GM20431 (cell line): ENCODE measurements at regions not wholly inside any gene's neighbourhood (a gene's known extent, or its start where the extent isn't known, plus 50 kb on each side); places are given as distances from the start of the nearest gene placed in this dataset.

Source experiments
- in situ Hi-C: fragments of 300-500 bp; cut with MseI, MboI; formaldehyde crosslinking; loops from one replicate; pipeline ENCODE4 v1.15.0; 2020; ENCODE audit warnings: low sequenced_read_pairs; ENCODE audit not compliant: unreplicated experiment

- in situ Hi-C loops: no loop called here
These were observed 531.8 kb downstream of the UTRN start for GRCh38 chr6:144816936-144817335.

DNA sequence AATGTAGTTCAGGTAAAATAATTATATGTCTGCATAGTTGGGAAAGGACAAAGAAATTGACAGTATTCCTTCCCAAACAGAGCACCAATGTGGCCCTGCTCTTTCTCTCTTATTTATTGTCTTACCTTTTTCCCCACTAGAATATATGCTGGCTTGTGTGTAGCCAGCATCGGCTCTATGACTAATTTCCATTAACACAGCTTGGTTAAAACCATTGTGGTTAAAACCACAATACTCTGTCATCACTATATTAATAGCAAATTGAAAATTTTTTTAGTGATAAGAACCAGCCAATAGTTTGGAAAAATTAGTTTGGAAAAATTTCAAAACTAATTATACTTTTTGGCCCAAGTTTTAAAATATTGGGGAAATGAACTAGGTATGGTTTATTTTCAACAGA is 535.1 kb downstream of the UTRN start:
- in situ Hi-C loops: no loop called here

GRCh38 chr6:144823131-144823530 is 538.0 kb downstream of the UTRN start:
- in situ Hi-C loops: no loop called here

GRCh38 chr6:144824018-144824417 is 538.9 kb downstream of the UTRN start:
- in situ Hi-C loops: no loop called here

DNA sequence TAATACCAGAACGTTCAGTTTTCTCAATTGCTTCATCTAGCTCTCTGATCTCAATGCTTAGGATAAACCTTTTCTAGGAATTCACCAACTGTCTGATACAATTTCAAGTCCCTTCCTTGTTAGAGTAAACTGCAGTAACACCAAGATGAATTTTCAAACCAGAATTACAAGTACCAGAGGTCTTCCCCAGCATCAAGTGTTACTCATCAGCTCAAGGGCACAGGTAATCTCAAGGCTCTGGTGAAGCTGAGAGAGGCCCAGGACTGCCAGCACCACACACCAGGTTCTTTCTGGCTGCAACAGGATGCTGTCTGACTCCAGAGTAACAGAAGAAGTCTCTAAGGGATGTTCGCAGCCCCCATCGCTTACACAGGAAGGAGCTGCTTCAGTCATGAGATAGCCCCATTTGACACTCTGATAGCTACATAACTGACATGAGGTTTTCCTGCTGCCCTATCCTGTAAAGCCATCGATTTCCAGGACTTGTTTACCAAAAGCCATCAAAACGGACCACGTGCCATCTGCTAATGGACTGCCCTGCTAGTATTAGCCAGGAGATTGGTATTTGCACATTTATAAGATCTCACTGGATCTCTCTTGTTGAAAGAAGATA is 549.4 kb downstream of the UTRN start:
- in situ Hi-C loops: no loop called here

GRCh38 chr6:144835322-144835973 is 550.3 kb downstream of the UTRN start:
- in situ Hi-C loops: no loop called here

GRCh38 chr6:144840619-144841018 is 555.5 kb downstream of the UTRN start:
- in situ Hi-C loops: no loop called here

DNA sequence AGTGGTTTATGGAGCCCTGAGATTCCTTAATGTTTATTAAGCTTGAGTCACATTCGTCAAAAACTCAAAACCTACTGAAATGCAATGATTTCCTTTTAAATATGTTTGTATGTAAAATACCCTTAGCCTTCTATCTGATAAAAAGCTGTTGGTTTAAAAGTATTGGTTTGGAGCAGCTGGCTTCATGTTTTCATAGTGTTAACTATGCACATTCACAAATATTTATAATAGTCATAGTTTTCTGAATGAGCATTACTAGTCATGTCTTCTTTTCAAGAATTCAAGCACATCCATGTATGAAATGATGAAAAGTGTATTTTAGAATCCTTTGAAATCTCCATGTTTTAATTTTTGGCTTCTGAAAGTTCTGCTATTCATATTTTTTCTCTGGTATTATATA is 558.6 kb downstream of the UTRN start:
- in situ Hi-C loops: no loop called here

DNA sequence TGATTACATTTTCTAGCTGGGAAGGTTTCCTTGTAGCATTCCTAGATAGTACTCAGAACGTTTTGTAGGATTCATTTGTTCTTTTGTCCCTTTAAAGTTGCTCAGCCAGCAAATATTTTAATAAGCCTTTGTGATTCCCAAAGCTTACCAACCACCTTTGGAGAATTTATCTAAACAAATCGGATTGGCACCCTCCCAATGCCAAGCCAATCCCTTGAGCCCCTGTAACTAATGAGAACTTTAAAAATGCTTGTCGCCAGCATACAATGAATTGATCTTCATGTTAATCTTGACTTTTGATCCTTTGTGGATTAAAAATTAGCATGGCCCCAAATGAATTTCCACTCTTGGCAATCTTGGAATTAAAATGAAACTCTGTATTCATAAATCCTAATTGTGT is 559.5 kb downstream of the UTRN start:
- in situ Hi-C loops: no loop called here

- in situ Hi-C loops: no loop called here
These were observed 560.1 kb downstream of the UTRN start for GRCh38 chr6:144845186-144845585.

DNA sequence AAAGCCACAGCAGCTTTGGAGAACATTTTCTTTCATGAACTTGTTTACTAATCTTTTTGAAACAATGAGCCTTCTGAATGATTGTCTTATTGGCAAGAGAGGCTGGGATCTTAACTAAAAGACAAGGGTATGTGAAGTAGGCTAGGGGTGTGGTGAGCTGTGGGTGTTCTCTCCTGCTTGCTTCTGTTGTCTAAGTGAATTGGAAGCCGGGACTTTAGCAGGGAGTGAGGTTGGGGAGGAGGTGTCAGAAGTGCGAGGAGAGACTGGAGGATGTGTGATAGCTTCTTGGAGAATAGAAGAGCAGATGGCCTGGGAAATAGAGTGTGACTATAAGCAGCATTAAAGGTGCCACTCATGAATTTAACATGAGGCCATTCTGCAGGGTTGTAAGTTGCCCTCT is 562.8 kb downstream of the UTRN start:
- in situ Hi-C loops: no loop called here

- in situ Hi-C loops: no loop called here
These were observed 564.8 kb downstream of the UTRN start for GRCh38 chr6:144849920-144850319.

GRCh38 chr6:144853603-144854002 is 568.5 kb downstream of the UTRN start:
- in situ Hi-C loops: no loop called here

GRCh38 chr6:144854654-144855053 is 569.5 kb downstream of the UTRN start:
- in situ Hi-C loops: no loop called here

- in situ Hi-C loops: no loop called here
These were observed 570.2 kb downstream of the UTRN start for GRCh38 chr6:144855375-144855774.

- in situ Hi-C loops: no loop called here
These were observed 570.8 kb downstream of the UTRN start for GRCh38 chr6:144855812-144856531.

- in situ Hi-C loops: no loop called here
These were observed 571.5 kb downstream of the UTRN start for GRCh38 chr6:144856622-144857021.

GRCh38 chr6:144857086-144857485 is 572.0 kb downstream of the UTRN start:
- in situ Hi-C loops: no loop called here

DNA sequence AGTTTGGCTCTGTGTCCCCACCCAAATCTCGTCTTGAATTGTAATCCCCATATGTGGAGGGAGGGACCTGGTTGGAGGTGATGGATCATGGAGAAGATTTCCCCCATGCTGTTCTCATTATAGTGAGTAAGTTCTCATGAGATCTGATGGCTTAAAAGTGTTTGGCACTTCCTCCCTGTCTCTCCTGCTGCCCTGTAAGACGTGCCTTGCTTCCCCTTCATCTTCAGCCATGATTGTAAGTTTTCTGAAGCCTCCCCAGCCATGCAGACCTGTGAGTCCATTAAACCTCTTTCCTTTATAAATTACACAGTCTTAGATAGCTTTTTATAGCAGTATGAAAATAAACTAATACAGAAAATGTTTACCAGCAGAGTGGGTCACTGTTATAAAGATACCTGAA is 577.6 kb downstream of the UTRN start:
- in situ Hi-C loops: no loop called here

DNA sequence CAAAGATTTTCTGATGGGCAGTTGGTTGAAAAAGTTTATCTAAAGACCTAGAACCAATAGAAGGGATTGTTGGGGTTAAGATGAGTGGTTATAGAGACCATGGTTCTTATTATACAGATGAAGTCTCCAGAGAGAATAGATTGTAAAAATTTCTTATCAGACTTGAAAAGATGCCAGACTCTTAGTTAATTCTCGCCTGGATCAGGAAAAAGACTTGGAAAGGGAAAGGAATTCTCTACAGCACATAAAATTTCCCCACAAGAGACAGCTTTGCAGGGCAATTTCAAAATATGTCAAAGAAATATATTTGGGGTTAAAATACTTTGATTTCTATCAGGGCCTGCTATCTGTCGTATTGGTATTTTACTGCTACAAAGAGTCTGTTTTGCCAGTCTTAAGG is 582.6 kb downstream of the UTRN start:
- in situ Hi-C loops: no loop called here

GRCh38 chr6:144870782-144871181 is 585.6 kb downstream of the UTRN start:
- in situ Hi-C loops: no loop called here
